GM12878 (cell line): ENCODE measurements at regions not wholly inside any gene's neighbourhood (a gene's known extent, or its start where the extent isn't known, plus 50 kb on each side); places are given as distances from the start of the nearest gene placed in this dataset.

Experiments used
- BCLAF1 ChIP-seq: fragments of 450-650 bp; IDR thresholded peaks from 2 replicates; pipeline ENCODE4 v1.6.1; 2017; ENCODE audit warnings: antibody characterized with exemption, mild to moderate bottlenecking, moderate library complexity
- BRCA1 ChIP-seq: IDR thresholded peaks from 2 replicates; pipeline ENCODE4 v1.6.1; 2011; ENCODE audit warnings: low read depth, low read length, improper control_type of control experiment
- CUX1 ChIP-seq: IDR thresholded peaks from 2 replicates; pipeline ENCODE4 v1.6.1; 2012; ENCODE audit warnings: improper control_type of control experiment, low read depth, low read length; ENCODE audit not compliant: insufficient replicate concordance
- EED ChIP-seq: sonication (generic); IDR thresholded peaks from 2 replicates; pipeline ENCODE4 v1.6.1; 2016; ENCODE audit warnings: antibody characterized with exemption, low read depth
- ESRRA ChIP-seq: IDR thresholded peaks from 2 replicates; pipeline ENCODE4 v1.6.1; 2012; ENCODE audit warnings: mild to moderate bottlenecking, low read length, improper control_type of control experiment
- MEF2B ChIP-seq: fragments of 450-650 bp; IDR thresholded peaks from 2 replicates; pipeline ENCODE4 v1.6.1; 2018; ENCODE audit warnings: mild to moderate bottlenecking, moderate library complexity; ENCODE audit not compliant: partially characterized antibody, poor library complexity, severe bottlenecking
- MYB ChIP-seq: fragments of 150-350 bp; IDR thresholded peaks from 2 replicates; pipeline ENCODE4 v1.6.1; 2014; ENCODE audit warnings: mild to moderate bottlenecking, low read depth, low read length, borderline replicate concordance
- SP1 ChIP-seq: IDR thresholded peaks from one replicate; pipeline ENCODE4 v1.6.1; 2011; ENCODE audit warnings: low read depth, low read length
- TCF7 ChIP-seq: IDR thresholded peaks from 2 replicates; pipeline ENCODE4 v1.6.1; 2014; ENCODE audit warnings: antibody characterized with exemption, borderline replicate concordance
- USF2 ChIP-seq: IDR thresholded peaks from 2 replicates; pipeline ENCODE4 v1.6.1; 2011; ENCODE audit warnings: low read depth, low read length, improper control_type of control experiment, borderline replicate concordance
- ZBTB33 ChIP-seq: fragments of 450-650 bp; IDR thresholded peaks from 2 replicates; pipeline ENCODE4 v1.6.1; 2017; ENCODE audit warnings: mild to moderate bottlenecking

GRCh38 chr2:8174641-8175257 lies 507.1 kb upstream of the ID2 start (continued):
- TF ChIP-seq EED = no peak
- TF ChIP-seq BRCA1 = no peak
- TF ChIP-seq BCLAF1 = no peak
- no peak for TF ChIP-seq ESRRA
- no peak for TF ChIP-seq SP1
- TF ChIP-seq ZBTB33 = no peak
- TF ChIP-seq MEF2B = no peak
- no peak for TF ChIP-seq USF2
- no peak for TF ChIP-seq CUX1
- TF ChIP-seq TCF7 = no peak
- no peak for TF ChIP-seq MYB
